ENCODE measurements at regions not wholly inside any gene's neighbourhood (a gene's known extent, or its start where the extent isn't known, plus 50 kb on each side); places are given as distances from the start of the nearest gene placed in this dataset.
"Not testable (repeated sequence)": the region's sequence is repeated elsewhere in the genome, so short reads cannot be mapped to it uniquely, and the experiment has no call there.

DNA sequence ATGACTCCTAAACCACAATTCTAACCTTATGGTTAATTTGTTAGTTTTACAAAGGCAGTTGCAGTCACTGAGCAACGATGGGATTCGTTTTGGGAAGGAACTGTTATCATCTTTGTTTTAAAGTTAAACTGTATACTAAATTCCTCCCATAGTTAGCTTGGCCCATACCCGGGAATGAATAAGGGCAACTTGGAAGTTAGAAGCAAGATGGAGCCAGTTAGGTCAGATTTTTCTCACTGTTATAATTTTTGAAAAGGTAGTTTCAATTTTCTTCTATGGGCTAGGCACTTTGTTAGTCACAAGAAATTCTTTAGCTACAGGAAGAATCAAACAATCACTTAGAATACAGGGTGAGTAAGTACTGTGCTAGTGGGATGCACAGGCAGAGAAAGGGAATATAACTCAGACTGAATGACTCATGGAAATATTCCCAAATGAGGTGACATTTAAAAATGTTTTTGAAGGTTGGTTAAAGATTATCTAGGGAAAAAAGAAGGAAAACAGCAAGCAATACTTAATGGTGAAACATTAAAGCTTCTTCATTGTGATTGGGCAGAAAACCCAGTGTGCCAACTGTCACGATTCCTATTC, 153.6 kb downstream of the MAGEB17 start:
- no peak for DNase-seq

- no peak for DNase-seq
These were observed 166.2 kb downstream of the MAGEB17 start for GRCh38 chrX:16333453-16333852.

- DNase-seq: no peak
These were observed 167.9 kb downstream of the MAGEB17 start for GRCh38 chrX:16335181-16335580.

DNA sequence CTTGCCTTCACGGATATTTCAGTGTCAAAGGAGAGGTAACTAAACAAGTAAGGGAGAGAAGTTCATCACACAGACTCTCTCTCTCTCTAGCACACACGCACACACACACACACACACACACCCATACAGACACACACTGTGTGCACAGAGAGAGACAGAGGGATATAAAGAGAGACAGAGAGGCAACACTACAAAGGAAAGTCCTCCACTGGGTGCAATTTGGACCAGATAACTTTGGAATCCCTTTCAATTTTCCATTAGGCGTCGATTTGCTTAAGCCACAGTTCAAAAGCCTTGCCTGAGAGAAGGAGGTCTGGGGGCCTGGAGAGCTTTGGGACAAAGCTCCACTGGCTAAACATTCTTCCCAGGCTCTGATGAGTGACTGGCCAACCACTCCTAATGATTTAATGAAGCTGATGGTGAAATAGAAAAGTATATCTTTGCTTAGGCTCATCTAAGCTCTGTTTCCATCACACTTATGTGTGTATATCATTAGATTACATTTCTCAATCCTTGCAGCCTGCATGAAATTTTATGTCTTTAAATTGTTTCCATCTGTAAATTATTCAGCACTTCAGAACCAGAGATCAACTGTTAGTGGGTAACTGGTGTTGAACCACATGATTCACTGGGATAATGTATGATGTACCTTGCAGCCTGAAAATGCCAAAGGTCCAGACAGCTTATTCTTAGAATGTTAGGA, 180.8 kb downstream of the MAGEB17 start:
- DNase-seq: no peak

GRCh38 chrX:16357902-16358301, 190.6 kb downstream of the MAGEB17 start:
- no peak for DNase-seq

DNA sequence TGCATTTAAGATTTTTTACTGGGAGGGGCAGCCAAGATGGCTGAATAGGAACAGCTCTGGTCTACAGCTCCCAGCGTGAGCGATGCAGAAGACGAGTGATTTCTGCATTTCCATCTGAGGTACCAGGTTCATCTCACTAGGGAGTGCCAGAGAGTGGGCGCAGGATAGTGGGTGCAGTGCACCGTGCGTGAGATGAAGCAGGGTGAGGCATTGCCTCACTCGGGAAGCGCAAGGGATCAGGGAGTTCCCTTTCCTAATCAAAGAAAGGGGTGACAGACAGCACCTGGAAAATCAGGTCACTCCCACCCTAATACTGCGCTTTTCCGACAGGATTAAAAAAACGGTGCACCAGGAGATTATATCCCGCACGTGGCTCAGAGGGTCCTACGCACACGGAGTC, 192.8 kb downstream of the MAGEB17 start:
- not testable (repeated sequence) for DNase-seq

GRCh38 chrX:16368696-16369095, 201.4 kb downstream of the MAGEB17 start:
- DNase-seq: no peak

GRCh38 chrX:16376056-16376455, 208.8 kb downstream of the MAGEB17 start:
- DNase-seq: no peak

DNA sequence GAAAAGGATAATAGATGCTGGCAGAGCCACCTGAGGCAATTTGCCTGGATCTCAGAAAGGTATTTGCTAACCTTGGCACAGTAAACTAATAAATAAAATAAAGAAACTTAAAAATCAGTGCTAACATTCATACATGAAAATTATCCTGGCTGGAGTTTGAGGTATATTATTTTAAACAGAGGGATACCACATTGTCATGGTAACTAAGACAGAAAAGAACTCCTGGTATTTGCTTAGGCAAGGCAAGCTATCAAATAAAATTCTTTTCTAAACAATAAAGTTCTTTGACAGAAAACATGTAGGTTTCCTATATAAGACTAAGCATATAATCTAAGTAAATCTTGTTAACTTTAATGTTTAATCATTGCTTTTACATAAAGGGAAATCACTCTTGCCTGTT, 218.8 kb downstream of the MAGEB17 start:
- DNase-seq: no peak

- no peak for DNase-seq
These were observed 225.3 kb downstream of the MAGEB17 start for GRCh38 chrX:16392597-16392996.

- DNase-seq: no peak
These were observed 227.0 kb downstream of the MAGEB17 start for GRCh38 chrX:16394290-16394689.

- DNase-seq: no peak
These were observed 236.5 kb downstream of the MAGEB17 start for GRCh38 chrX:16403808-16404207.

DNA sequence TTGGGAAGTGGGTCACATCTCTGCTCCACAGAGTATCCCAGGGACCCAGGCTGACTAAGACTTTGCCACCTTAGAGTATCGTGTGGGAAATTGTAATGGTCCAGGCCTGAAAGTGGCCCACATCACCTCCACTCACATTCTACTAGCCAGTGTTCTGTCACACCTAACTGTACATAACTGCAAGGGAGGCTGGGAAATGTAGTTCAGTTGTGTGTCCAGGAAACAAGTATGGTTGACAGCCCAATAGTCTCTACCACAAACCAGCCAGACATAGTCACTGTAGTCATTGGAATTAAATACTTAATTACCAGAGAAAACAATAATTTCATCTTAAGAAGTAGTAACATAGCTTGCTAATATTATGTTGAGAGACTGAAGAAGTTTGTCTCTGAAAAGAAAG, 233.4 kb upstream of the S100G start:
- no peak for DNase-seq

GRCh38 chrX:16418650-16419049, 231.3 kb upstream of the S100G start:
- no peak for DNase-seq

GRCh38 chrX:16427668-16428067, 222.3 kb upstream of the S100G start:
- no peak for DNase-seq

GRCh38 chrX:16429406-16429805, 220.6 kb upstream of the S100G start:
- DNase-seq: no peak

DNA sequence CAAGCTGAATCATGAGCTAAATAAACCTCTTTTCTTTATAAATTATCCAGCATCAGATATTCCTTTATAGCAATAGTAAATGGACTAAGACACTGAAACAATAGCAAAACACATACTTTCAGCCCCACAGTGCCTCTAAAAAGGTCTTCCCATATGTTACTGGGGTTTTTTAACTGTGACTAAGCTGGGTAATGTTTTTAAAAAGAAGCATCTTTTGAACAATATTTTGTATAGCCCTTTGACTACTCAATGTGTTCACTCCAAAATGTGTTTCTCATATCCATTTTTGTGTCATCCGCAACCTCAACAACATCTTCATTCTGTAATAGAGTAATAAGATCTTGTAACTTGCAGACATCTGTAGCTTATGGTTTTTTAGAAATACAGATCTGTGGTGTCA, 218.7 kb upstream of the S100G start:
- DNase-seq: no peak

DNA sequence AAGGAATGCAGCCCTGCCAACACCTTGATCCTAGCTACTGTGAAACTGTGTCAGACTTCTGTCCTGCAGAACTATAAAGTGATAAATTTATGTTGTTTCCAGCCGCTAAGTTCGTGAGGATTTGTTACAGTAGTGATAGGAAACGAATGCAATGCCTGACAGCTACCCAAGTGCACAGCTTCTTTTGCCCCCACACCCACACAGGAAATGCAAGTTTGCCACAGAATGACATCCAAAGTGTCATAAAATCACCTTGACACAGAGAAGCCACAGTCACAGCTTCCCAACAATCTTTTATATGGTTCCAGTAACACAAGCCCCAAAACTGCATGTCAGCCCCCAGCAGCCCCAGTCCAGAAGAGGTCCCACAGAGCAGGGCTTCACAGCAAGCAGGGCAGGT, 216.9 kb upstream of the S100G start:
- no peak for DNase-seq

DNA sequence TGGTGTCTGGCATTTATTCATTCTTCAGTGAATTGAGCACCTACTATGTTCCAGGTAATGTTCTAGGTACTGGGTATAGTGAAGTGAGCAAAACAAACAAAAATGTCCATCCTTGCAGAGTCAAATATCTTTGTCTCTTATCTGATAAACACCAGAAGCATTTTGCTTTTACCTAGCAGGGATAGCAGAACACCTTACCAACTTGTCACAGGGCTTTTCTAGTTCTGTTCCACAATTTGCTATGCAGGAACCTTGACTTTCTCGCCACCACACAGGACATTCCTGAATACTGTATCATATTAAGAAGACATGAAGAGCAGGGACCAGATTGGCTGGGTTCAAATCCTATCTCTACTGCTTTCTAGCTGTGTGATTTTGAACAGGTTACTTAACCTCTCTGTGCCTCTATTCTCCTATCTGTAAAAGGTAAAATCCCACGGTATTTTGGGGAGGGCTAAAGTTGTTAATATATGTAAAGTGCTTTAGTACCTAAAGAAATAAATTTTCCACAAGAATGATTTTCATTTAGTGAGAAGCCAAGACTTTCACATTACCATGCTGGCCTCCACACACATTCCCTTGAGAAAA, 214.5 kb upstream of the S100G start:
- DNase-seq: no peak

GRCh38 chrX:16436348-16437188, 213.4 kb upstream of the S100G start:
- peak; percentile 6 for DNase-seq

DNA sequence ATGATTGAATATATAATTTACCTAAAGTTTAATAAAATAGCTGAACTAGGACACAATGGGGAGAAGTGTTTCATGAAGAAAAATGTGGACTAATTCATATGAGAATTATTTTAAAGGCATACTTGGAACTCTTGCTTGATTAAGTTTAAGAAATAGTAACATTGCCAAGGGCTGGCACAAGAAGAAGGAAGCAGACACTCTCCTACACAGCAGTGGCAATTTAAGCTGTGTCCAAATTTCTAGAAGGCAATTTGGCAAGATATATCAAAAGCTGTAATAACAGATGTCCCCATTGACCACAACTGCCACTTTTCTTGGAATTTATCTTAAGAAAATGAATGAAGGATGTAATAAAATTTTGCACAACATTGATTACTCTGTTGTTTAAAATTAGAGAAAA, 209.5 kb upstream of the S100G start:
- DNase-seq: no peak

- no peak for DNase-seq
These were observed 205.6 kb upstream of the S100G start for GRCh38 chrX:16444353-16444752.

DNA sequence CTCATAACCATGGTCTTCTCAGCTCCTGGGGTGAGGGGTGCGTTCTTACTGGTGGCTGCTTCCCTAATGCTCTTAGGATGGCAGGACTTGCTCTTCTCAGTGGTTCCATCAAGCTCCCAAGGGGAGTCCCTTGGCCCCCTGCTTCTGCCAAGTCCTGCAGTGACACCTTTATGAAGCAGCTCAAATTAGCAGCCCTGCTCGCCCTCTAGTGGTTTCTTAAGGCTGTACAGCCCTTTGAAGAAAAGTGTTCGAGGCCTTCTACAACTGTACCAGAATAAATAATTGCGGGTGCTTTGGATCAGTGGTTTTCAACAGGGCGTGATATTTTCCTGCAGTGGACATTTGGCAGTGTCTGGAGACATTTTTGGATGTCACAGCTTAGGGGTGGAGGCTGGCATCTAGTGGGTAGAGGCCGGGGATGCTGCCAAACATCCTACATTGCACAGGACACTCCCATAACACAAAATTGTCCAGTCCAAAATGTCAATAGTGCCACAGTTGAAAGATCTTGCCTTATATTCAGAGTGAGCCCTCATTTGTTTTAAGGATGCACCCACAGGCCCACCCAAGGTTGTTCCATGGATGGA, 204.7 kb upstream of the S100G start:
- peak; percentile 28 for DNase-seq
